Heart right ventricle (tissue), 16 donors: ENCODE measurements at regions not wholly inside any gene's neighbourhood (a gene's known extent, or its start where the extent isn't known, plus 50 kb on each side); places are given as distances from the start of the nearest gene placed in this dataset.

ENCODE experiments used
- ATAC-seq, 8 donors: fragments of 200-7000 bp; cut with Tn5 transposase; one replicate each; pipeline ENCODE4 v1.9.1; 2020; ENCODE audit warnings: mild to moderate bottlenecking in 8 of 8, moderate library complexity in 8 of 8, moderate number of reproducible peaks in 1 of 8
- DNase-seq, 2 donors: peaks; one replicate each; pipeline ENCODE4 v3.0.0-alpha.2; 2020
- H3K27ac ChIP-seq, 10 donors: fragments of 200-600 bp; sonication (generic) in 2 of 10; one replicate each; pipeline versions ENCODE4 v1.5.0 to v1.8.0; 2020 to 2022; ENCODE audit warnings: mild to moderate bottlenecking in 3 of 10
- H3K27me3 ChIP-seq, 7 donors: fragments of 200-600 bp; one replicate each; pipeline ENCODE4 v1.8.0; 2021 to 2022; ENCODE audit warnings: mild to moderate bottlenecking in 2 of 7
- H3K36me3 ChIP-seq, 9 donors: fragments of 200-600 bp; sonication (generic) in 1 of 9; one replicate each; pipeline versions ENCODE4 v1.5.0 to v1.8.0; 2020 to 2022; ENCODE audit warnings: mild to moderate bottlenecking in 2 of 9
- H3K4me1 ChIP-seq, 9 donors: fragments of 200-600 bp; sonication (generic) in 1 of 9; one replicate each; pipeline versions ENCODE4 v1.5.0 to v1.8.0; 2020 to 2022; ENCODE audit warnings: mild to moderate bottlenecking in 4 of 9
- H3K4me3 ChIP-seq, 10 donors: fragments of 200-600 bp; sonication (generic) in 2 of 10; one replicate each; pipeline versions ENCODE4 v1.5.0 to v1.8.0; 2020 to 2022; ENCODE audit warnings: mild to moderate bottlenecking in 7 of 10, moderate library complexity in 2 of 10
- H3K9me3 ChIP-seq, 11 donors: fragments of 200-600 bp in 10 of 11; sonication (generic) in 2 of 11; one replicate each; pipeline versions ENCODE4 v1.5.0 to v1.8.0; 2013 to 2022; ENCODE audit warnings: mild to moderate bottlenecking in 2 of 11, control low read depth in 1 of 11, moderate library complexity in 1 of 11
- WGBS, 2 donors: extraction: QIAGEN DNeasy Blood & Tissue Kit; methylation state at CpG; one replicate each; pipeline ENCODE4 v1.1.7; 2013; ENCODE audit warnings: inconsistent platforms in 1 of 2; 5-methylcytosine and 5-hydroxymethylcytosine counted together
- intact Hi-C, 10 donors: fragments of 100-400 bp; cut with DNase I; formaldehyde crosslinking; loops; one replicate each; pipeline versions ENCODE4 v1.11.1 to v1.14.2; 2022
- TF ChIP-seq, protein P1 (sequence below), 9 donors: fragments of 200-600 bp; sonication (generic) in 2 of 9; IDR thresholded peaks; one replicate each; pipeline versions ENCODE4 v1.5.0 to v1.8.0; 2021 to 2022; ENCODE audit warnings: antibody characterized with exemption in 9 of 9, mild to moderate bottlenecking in 5 of 9, moderate library complexity in 1 of 9
- donor health status: Arrhythmogenic right ventricular cardiomyopathy.
- donor health status: ischemic (EF 13 %, LVEDD 7.1; RV severe dilation, severe dysfunction).
- donor health status: healthy with polysubstance abuse.
- donor health status: DM: no; HTN: yes; CAD: no.
- donor health status: DM: no; HTN: no; CAD: no.
- donor health status: ischemic (EF 25% LVEDD 6.9; RV normal size, moderate dysfunction).
- donor health status: ischemic (EF 25% LVEDD 5.7; RV mildly dilated, moderate dysfunction).
- donor health status: healthy.
- donor health status: DM: yes; HTN: yes; CAD: no.
- donor health status: Ischemic cardiomyopathy.
- donor health status: ischemic (EF 35%, LVEDD 5.7; RV mildly dilated, moderate dysfunction).
- donor health status: nonischemic (EF 11% LVEDD 7.7; RV severe dilation, severe dysfunction).
- donor health status: DM: yes; HTN: yes; CAD: no.
- donor health status: PGD.
- donor health status: ischemic (EF 29% LVEDD 5.4; RV normal size, mild dysfunction).
- donor health status: nonischemic (EF 23%, LVEDD 6.1; RV moderate dilation, normal function).

DNA sequence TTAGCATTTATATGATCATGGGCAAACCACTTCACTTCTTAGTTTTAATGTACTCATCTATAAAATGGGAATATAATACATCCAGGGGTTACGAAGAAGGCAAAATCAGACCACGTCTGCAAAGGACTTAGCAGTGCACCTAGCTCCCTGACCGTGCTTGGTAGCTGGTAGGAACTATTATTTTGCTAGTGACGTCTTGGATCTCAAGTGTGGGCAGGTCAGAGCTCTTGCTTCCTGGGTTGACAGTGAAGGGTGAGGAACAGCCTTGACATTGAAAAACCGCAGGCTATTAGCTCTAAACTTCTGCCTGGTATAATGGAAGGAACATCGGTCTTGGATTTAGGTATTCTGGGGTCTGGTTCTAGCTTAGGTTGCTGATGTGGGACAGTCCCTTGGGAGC is 89.3 kb upstream of the MED13L start:
- Histone ChIP-seq H3K27me3 (no peaks in the 10 kb centered on the region), H3K27ac (no peak overlapping the region), H3K4me1 (no peaks in the 10 kb centered on the region), H3K4me3 (no peak overlapping the region), H3K36me3 (no peaks in the 10 kb centered on the region), H3K9me3 (no peaks in the 10 kb centered on the region)
- DNase-seq (no peak), ATAC-seq (no peak)
- intact Hi-C loops: no loop called here
- 84 to 92% methylated on average over 6 of the region's 6 CpGs for WGBS, 2 donors
- TF ChIP-seq, protein P1, sequence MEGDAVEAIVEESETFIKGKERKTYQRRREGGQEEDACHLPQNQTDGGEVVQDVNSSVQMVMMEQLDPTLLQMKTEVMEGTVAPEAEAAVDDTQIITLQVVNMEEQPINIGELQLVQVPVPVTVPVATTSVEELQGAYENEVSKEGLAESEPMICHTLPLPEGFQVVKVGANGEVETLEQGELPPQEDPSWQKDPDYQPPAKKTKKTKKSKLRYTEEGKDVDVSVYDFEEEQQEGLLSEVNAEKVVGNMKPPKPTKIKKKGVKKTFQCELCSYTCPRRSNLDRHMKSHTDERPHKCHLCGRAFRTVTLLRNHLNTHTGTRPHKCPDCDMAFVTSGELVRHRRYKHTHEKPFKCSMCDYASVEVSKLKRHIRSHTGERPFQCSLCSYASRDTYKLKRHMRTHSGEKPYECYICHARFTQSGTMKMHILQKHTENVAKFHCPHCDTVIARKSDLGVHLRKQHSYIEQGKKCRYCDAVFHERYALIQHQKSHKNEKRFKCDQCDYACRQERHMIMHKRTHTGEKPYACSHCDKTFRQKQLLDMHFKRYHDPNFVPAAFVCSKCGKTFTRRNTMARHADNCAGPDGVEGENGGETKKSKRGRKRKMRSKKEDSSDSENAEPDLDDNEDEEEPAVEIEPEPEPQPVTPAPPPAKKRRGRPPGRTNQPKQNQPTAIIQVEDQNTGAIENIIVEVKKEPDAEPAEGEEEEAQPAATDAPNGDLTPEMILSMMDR (IDR thresholded peaks at IDR 0.05): no peak

DNA sequence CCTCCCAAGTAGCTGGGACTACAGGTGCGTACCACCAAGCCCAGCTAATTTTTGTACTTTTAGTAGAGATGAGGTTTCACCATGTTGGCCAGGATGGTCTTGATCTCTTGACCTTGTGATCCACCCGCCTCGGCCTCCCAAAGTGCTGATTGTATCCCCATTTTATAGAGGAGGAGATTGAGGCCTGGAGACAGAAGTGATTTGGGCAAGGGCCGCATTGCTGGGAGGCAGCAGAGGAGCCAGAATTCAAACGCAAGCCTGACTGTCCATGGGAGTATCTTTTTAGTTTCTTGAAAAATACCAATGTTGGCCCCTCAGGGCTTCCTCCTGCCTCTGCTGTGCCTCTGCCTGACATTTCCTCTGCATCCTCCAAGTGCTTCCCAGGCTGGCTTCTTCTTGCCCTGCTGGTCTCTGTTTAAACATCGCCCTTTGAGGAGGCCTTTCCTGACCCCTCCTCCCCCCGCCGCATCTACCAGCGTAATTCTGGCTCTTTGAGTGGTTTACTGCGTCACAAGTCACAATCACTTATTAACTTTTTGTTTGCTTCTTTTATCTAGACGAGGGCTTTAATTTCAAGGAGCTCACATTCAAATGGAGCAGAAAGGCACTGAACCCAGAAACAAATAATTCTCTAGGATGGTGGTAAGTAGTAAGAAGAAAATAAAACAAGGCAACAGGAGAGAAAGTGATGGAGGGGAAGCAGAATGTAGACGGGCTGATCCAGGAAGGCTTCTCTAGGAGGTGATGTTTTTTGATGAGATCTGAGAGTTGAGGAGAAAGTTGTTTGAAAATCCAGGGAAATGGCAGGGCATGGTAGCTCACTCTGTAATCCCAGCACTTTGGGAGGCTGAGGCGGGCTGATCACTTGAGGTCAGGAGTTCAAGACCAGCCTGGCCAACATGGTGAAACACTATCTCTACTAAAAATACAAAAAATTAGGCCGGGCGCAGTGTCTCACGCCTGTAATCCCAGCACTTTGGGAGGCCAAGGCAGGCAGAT is 91.0 kb upstream of the MED13L start:
- ATAC-seq (no peak), DNase-seq (no peak)
- Histone ChIP-seq H3K27me3 (no peaks in the 10 kb centered on the region), H3K9me3 (no peaks in the 10 kb centered on the region), H3K27ac (no peak overlapping the region), H3K4me3 (no peak overlapping the region), H3K4me1 (peaks cover 0 to 7% (median 0%) of the 10 kb centered on the region in 9 donors), H3K36me3 (no peaks in the 10 kb centered on the region)
- TF ChIP-seq, protein P1 (IDR thresholded peaks at IDR 0.05): no peak
- 90 to 91% methylated on average over 16 of the region's 16 CpGs for WGBS, 2 donors
- intact Hi-C loops: no loop called here

DNA sequence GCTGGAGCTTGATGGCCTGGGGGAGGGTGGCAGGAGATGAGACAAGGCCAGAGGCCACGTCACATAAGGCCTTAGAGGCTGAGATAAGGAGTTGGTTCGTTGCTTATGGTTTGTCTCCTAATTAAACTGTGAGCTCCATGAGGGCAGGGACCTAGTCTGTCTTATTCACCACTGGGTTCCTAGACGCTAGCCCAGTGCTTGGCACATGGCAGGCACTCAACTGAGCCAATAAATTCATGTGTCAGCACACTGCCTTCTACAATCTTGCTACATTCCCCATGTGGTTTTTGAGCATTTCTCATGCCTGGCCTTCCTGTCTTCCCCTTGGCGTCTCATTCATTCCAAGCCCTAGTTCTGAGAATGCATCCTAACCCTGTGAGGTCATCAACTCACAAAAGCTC is 92.5 kb upstream of the MED13L start:
- Histone ChIP-seq H3K36me3 (no peaks in the 10 kb centered on the region), H3K9me3 (no peaks in the 10 kb centered on the region), H3K27ac (peak overlapping the region in 1 of 10 donors; percentile 59), H3K4me3 (no peak overlapping the region), H3K4me1 (peaks cover 0 to 10% (median 0%) of the 10 kb centered on the region in 9 donors), H3K27me3 (no peaks in the 10 kb centered on the region)
- WGBS, 2 donors: 70 to 74% methylated on average over 4 of the region's 4 CpGs
- ATAC-seq (peak in 7 of 8 donors; percentile 13 to 81 (median 45)), DNase-seq (no peak)
- TF ChIP-seq, protein P1 (IDR thresholded peaks at IDR 0.05): no peak
- intact Hi-C loops: loop anchor here in 1 of 10 donors (10.0 kb wide), 1 partner anchor 375 kb away; no protein-coding TSS in a partner anchor

DNA sequence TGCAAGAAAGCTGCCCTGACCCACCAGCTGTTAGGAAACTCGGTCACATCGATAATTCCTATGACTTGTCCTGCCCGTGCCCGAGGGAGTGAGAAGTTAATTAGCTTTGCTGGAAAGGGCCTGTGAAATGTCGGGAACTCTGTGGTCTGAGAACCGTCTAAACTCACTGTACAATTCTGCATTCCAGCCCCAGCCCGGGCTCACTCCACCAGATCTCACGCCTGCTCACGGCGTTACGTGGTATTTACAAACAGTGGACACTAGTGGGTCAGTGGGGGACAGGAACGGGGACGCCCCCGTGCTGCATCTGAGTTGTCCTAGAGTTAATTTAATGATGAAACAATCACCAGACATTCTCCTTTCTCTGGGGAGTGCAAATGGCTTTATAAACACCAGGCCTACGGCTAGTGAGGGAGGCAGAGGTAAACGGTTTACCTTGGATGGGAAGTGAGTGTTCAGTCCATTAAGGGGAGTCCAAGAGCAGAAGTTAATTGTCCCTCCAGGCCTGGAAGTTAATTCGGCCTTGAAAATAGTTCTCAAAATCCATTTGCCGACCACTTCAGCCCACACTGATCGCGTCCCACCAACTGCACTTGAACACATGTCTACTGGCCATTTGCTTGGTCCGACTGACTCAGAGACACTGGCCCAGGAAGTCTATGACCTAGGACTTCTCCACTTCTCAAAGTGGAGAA is 93.5 kb upstream of the MED13L start:
- Histone ChIP-seq H3K27me3 (no peaks in the 10 kb centered on the region), H3K36me3 (no peaks in the 10 kb centered on the region), H3K4me1 (peaks cover 0 to 10% (median 0%) of the 10 kb centered on the region in 9 donors), H3K27ac (peak overlapping the region in 1 of 10 donors; percentile 59), H3K4me3 (no peak overlapping the region), H3K9me3 (no peaks in the 10 kb centered on the region)
- DNase-seq: no peak
- TF ChIP-seq, protein P1 (IDR thresholded peaks at IDR 0.05): no peak
- WGBS, 2 donors: 77 to 83% methylated on average over 21 of the region's 21 CpGs
- intact Hi-C loops: loop anchor here in 1 of 10 donors (10.0 kb wide), 1 partner anchor 376 kb away; no protein-coding TSS in a partner anchor
- peak in 2 of 8 donors; percentile 32 to 35 for ATAC-seq
